Activated T-helper 17 cell treated with anti-CD3 and anti-CD28 coated beads, Interleukin-2, amount 50 U/mL, for 72 hours (primary cell): ENCODE measurements at regions not wholly inside any gene's neighbourhood (a gene's known extent, or its start where the extent isn't known, plus 50 kb on each side); places are given as distances from the start of the nearest gene placed in this dataset.

Source experiments
- ATAC-seq: fragments of 150-1000 bp; cut with Tn5 transposase; replicated peaks from 2 replicates; pipeline ENCODE4 v1.10.0; 2021; ENCODE audit warnings: mild to moderate bottlenecking, moderate library complexity
- H3K27ac Mint-ChIP-seq: one replicate; pipeline ENCODE4 v1.8.0; 2022; ENCODE audit warnings: mixed read lengths
- H3K27me3 Mint-ChIP-seq: one replicate; pipeline ENCODE4 v1.8.0; 2022; ENCODE audit warnings: mixed read lengths
- H3K36me3 Mint-ChIP-seq: one replicate; pipeline ENCODE4 v1.8.0; 2022; ENCODE audit warnings: low read depth, mild to moderate bottlenecking, mixed read lengths
- H3K4me1 Mint-ChIP-seq: one replicate; pipeline ENCODE4 v1.8.0; 2022; ENCODE audit warnings: mixed read lengths
- H3K4me3 Mint-ChIP-seq: one replicate; pipeline ENCODE4 v1.8.0; 2022; ENCODE audit warnings: mild to moderate bottlenecking, mixed read lengths
- H3K9me3 Mint-ChIP-seq: one replicate; pipeline ENCODE4 v1.8.0; 2022; ENCODE audit warnings: mixed read lengths

GRCh38 chr2:16169381-16169960, 229.1 kb downstream of the MYCN start:
- Mint-ChIP-seq H3K4me1 (no peaks in the 10 kb centered on the region), H3K27ac (no peak overlapping the region), H3K27me3 (no peaks in the 10 kb centered on the region), H3K36me3 (no peaks in the 10 kb centered on the region), H3K9me3 (peaks cover 3% of the 10 kb centered on the region), H3K4me3 (no peak overlapping the region)
- no peak for ATAC-seq

DNA sequence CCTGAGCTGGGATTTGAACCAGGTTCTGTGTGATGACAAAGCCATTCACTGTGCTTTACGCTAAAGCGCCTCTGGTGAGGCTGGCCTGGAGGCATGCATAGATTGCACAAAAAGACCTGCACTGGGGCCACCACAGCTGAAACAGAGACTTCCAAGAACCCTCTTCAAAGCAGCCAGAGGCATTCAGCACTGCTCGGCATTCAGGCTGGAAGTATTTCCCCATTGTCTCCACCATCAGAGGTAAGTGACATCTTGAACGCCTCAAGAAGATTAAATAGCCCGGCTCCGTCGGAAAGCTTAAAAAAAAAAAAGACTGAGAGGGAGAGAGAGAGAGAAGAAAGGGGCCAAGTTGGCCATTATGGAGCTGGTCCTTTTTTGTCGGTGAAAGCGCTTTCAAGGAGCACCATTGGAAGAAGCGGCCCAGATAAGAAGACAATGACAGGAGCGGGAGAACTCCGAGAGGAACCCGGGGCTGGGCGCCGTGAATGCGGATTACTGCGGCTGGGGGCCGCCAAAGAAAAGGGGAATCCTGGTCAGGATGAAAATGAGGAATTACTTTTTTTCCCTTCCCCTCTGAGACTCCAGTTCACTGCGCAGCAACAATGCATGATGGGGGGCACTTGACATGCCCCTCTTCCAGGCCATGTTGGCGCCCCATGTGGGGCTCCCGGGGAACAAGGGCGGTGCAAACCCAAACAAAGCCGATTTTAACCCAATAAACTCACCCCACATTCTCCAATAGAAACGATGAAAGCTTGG, 228.3 kb downstream of the MYCN start:
- Mint-ChIP-seq H3K27me3 (no peaks in the 10 kb centered on the region), H3K9me3 (peaks cover 3% of the 10 kb centered on the region), H3K27ac (no peak overlapping the region), H3K36me3 (no peaks in the 10 kb centered on the region), H3K4me1 (no peaks in the 10 kb centered on the region), H3K4me3 (no peak overlapping the region)
- no peak for ATAC-seq

GRCh38 chr2:16167870-16168426, 227.6 kb downstream of the MYCN start:
- Mint-ChIP-seq H3K27me3 (no peaks in the 10 kb centered on the region), H3K9me3 (peaks cover 3% of the 10 kb centered on the region), H3K4me3 (no peak overlapping the region), H3K36me3 (no peaks in the 10 kb centered on the region), H3K27ac (no peak overlapping the region), H3K4me1 (no peaks in the 10 kb centered on the region)
- no peak for ATAC-seq

- Mint-ChIP-seq H3K36me3 (no peaks in the 10 kb centered on the region), H3K9me3 (peaks cover 3% of the 10 kb centered on the region), H3K27ac (no peak overlapping the region), H3K4me1 (no peaks in the 10 kb centered on the region), H3K27me3 (no peaks in the 10 kb centered on the region), H3K4me3 (no peak overlapping the region)
- no peak for ATAC-seq
Observed at GRCh38 chr2:16167451-16167861, 227.1 kb downstream of the MYCN start.

- Mint-ChIP-seq H3K4me1 (no peaks in the 10 kb centered on the region), H3K4me3 (no peak overlapping the region), H3K9me3 (peaks cover 8% of the 10 kb centered on the region), H3K27ac (no peak overlapping the region), H3K36me3 (no peaks in the 10 kb centered on the region), H3K27me3 (peaks cover 6% of the 10 kb centered on the region)
- ATAC-seq = no peak
Observed at GRCh38 chr2:16166327-16166981, 226.1 kb downstream of the MYCN start.

- H3K9me3 Mint-ChIP-seq = peaks cover 7% of the 10 kb centered on the region
- H3K36me3 Mint-ChIP-seq = no peaks in the 10 kb centered on the region
- no peak overlapping the region for H3K27ac Mint-ChIP-seq
- H3K4me3 Mint-ChIP-seq = no peak overlapping the region
- ATAC-seq = no peak
- peaks cover 6% of the 10 kb centered on the region for H3K27me3 Mint-ChIP-seq
- no peaks in the 10 kb centered on the region for H3K4me1 Mint-ChIP-seq
Observed at GRCh38 chr2:16165518-16166326, 225.4 kb downstream of the MYCN start.

DNA sequence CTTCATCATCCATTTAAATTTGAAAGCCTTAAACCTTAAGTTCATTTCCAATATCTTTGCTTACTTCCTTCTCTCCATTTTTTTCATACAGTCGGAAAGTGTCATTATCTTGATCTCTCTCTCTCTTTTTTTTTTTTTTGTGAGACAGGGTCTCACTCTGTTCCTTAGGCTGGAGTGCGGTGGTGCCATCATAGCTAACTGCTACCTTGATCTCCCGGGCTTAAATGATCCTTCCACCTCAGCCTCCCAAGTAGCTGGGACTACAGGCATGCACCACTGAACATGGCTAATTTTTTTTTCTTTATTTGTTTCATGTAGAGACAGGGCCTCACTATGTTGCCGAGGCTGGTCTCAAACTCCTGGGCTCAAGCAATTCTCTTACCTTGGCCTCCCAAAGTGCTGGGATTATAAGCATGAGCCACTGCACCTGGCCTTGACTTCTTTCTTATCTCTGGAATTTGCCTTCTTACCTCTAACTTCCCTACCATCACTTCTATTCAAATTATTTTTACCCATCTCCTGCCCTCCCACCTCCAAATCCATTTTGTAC, 222.2 kb downstream of the MYCN start:
- Mint-ChIP-seq H3K4me1 (no peaks in the 10 kb centered on the region), H3K27me3 (peaks cover 6% of the 10 kb centered on the region), H3K9me3 (peaks cover 5% of the 10 kb centered on the region), H3K4me3 (no peak overlapping the region), H3K27ac (no peak overlapping the region), H3K36me3 (no peaks in the 10 kb centered on the region)
- no peak for ATAC-seq

GRCh38 chr2:16161768-16162490, 221.6 kb downstream of the MYCN start:
- Mint-ChIP-seq H3K27ac (no peak overlapping the region), H3K4me1 (no peaks in the 10 kb centered on the region)

GRCh38 chr2:16161085-16161565, 220.8 kb downstream of the MYCN start:
- Mint-ChIP-seq H3K9me3 (peaks cover 5% of the 10 kb centered on the region), H3K27me3 (peaks cover 6% of the 10 kb centered on the region), H3K27ac (no peak overlapping the region), H3K4me1 (no peaks in the 10 kb centered on the region), H3K4me3 (no peak overlapping the region), H3K36me3 (no peaks in the 10 kb centered on the region)
- no peak for ATAC-seq

More at GRCh38 chr2:16161768-16162490, 221.6 kb downstream of the MYCN start:
- ATAC-seq = no peak
- Mint-ChIP-seq H3K4me3 (no peak overlapping the region), H3K36me3 (no peaks in the 10 kb centered on the region), H3K27me3 (peaks cover 6% of the 10 kb centered on the region), H3K9me3 (peaks cover 5% of the 10 kb centered on the region)

DNA sequence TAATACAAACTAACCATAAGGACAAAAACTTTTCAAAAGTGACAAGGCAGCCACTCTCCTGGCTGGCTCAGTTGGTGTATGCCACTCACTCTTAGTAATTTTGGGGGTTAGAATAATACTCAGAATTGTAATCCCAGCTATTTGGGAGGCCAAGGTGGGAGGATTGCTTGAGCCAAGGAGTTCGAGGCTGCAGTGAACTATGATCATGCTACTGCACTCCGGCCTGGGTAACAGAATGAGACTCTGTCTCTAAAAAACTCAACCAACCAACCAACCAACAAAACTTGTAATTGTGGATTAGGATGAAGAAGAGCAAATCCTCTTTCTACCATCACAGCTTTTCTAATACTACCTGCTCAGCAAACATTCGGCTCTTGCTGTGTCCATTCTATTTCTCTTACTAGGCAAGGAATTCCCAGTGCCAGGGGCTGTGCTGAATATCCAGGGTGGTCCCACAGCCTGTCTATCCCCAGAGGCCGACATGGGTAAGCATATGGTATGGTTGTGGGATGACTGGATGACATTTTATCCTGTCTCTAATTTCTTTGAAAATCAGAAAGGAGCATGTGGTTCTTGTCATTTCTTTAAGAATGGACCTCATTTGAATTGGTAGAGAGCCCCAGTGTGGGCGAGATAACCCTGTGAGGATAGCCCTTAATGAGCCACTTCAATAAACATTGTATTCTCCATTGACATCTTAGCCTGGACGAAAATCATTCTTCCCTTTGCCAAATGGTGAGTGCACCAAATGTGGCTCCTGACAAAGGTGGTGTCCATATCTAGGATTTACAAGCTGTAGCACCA, 220.1 kb downstream of the MYCN start:
- Mint-ChIP-seq H3K27me3 (peaks cover 6% of the 10 kb centered on the region), H3K4me3 (no peak overlapping the region)
- no peak for ATAC-seq

GRCh38 chr2:16156411-16156810, 216.1 kb downstream of the MYCN start:
- Mint-ChIP-seq H3K9me3 (no peaks in the 10 kb centered on the region), H3K4me3 (no peak overlapping the region), H3K27ac (no peak overlapping the region), H3K4me1 (no peaks in the 10 kb centered on the region), H3K36me3 (no peaks in the 10 kb centered on the region), H3K27me3 (no peaks in the 10 kb centered on the region)
- ATAC-seq = no peak

More for the DNA sequence above, 220.1 kb downstream of the MYCN start:
- Mint-ChIP-seq H3K4me1 (no peaks in the 10 kb centered on the region), H3K9me3 (peaks cover 5% of the 10 kb centered on the region), H3K27ac (no peak overlapping the region), H3K36me3 (no peaks in the 10 kb centered on the region)

DNA sequence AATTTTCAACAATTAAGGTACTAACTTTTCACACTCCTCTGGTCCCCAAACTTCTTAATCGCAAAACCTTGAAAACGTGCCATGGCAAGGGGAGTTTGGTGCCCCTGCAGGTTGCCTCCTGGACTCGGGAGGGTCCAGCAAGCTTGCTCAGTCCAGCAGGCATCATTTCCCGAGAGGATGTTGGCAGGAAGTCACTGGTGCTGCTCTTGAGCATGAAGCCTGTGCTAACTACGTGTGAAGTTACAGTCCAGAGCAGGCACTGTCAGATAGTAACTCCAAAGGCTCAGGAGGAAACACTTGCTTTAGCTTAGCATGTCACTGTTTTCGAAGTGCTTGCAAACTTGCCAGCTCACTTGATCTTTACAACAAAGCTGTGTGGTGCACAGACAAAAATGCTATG, 215.4 kb downstream of the MYCN start:
- Mint-ChIP-seq H3K9me3 (peaks cover 5% of the 10 kb centered on the region), H3K27ac (no peak overlapping the region), H3K4me1 (no peaks in the 10 kb centered on the region), H3K4me3 (no peak overlapping the region), H3K27me3 (peaks cover 4% of the 10 kb centered on the region), H3K36me3 (no peaks in the 10 kb centered on the region)
- no peak for ATAC-seq

- Mint-ChIP-seq H3K9me3 (peaks cover 5% of the 10 kb centered on the region), H3K27ac (no peak overlapping the region), H3K4me1 (no peaks in the 10 kb centered on the region), H3K27me3 (peaks cover 4% of the 10 kb centered on the region), H3K36me3 (no peaks in the 10 kb centered on the region), H3K4me3 (no peak overlapping the region)
- no peak for ATAC-seq
Observed at GRCh38 chr2:16155366-16155765, 215.0 kb downstream of the MYCN start.
